IPS DF 4.7 (cell line): ENCODE measurements at regions not wholly inside any gene's neighbourhood (a gene's known extent, or its start where the extent isn't known, plus 50 kb on each side); places are given as distances from the start of the nearest gene placed in this dataset.

Source experiments
- DNase-seq: peaks from one replicate; pipeline ENCODE4 v3.0.0-alpha.2; 2013; ENCODE audit warnings: low spot score; ENCODE audit errors: extremely low read depth

- no peak for DNase-seq
Observed at GRCh38 chr15:46523701-46524100, 888.9 kb downstream of the SQOR start.

- no peak for DNase-seq
Observed at GRCh38 chr15:46525984-46526725, 891.3 kb downstream of the SQOR start.

- no peak for DNase-seq
Observed at GRCh38 chr15:46526726-46527110, 891.9 kb downstream of the SQOR start.

GRCh38 chr15:46543626-46544025 is 908.8 kb downstream of the SQOR start:
- no peak for DNase-seq

- no peak for DNase-seq
Observed at GRCh38 chr15:46548989-46549388, 914.2 kb downstream of the SQOR start.

- DNase-seq, result no peak
Observed at GRCh38 chr15:46552316-46552715, 917.5 kb downstream of the SQOR start.

- DNase-seq, result no peak
Observed at GRCh38 chr15:46555547-46555946, 920.7 kb downstream of the SQOR start.

- DNase-seq, result no peak
Observed at GRCh38 chr15:46556010-46556409, 921.2 kb downstream of the SQOR start.

- no peak for DNase-seq
Observed at GRCh38 chr15:46556559-46557379, 921.9 kb downstream of the SQOR start.

GRCh38 chr15:46567968-46568367 is 933.1 kb downstream of the SQOR start:
- no peak for DNase-seq

GRCh38 chr15:46569781-46570180 is 935.0 kb downstream of the SQOR start:
- no peak for DNase-seq

- no peak for DNase-seq
Observed at GRCh38 chr15:46576646-46577395, 942.0 kb downstream of the SQOR start.

- no peak for DNase-seq
Observed at GRCh38 chr15:46577767-46578166, 942.9 kb downstream of the SQOR start.

GRCh38 chr15:46580487-46580886 is 945.7 kb downstream of the SQOR start:
- no peak for DNase-seq

GRCh38 chr15:46580924-46581323 is 946.1 kb downstream of the SQOR start:
- no peak for DNase-seq

- DNase-seq, result no peak
Observed at GRCh38 chr15:46589088-46589487, 954.3 kb downstream of the SQOR start.

GRCh38 chr15:46591462-46591861 is 956.6 kb downstream of the SQOR start:
- no peak for DNase-seq

GRCh38 chr15:46595016-46595415 is 960.2 kb downstream of the SQOR start:
- DNase-seq, result no peak

GRCh38 chr15:46607077-46607476 is 972.2 kb downstream of the SQOR start:
- no peak for DNase-seq

- DNase-seq, result no peak
Observed at GRCh38 chr15:46616033-46616432, 981.2 kb downstream of the SQOR start.

- no peak for DNase-seq
Observed at GRCh38 chr15:46617507-46617906, 982.7 kb downstream of the SQOR start.

GRCh38 chr15:46618984-46619383 is 984.2 kb downstream of the SQOR start:
- DNase-seq, result no peak
